ENCODE measurements at regions not wholly inside any gene's neighbourhood (a gene's known extent, or its start where the extent isn't known, plus 50 kb on each side); places are given as distances from the start of the nearest gene placed in this dataset.
A peak's percentile ranks its signal among the peaks of the same experiment; 100 is the strongest.
"Not testable (repeated sequence)": the region's sequence is repeated elsewhere in the genome, so short reads cannot be mapped to it uniquely, and the experiment has no call there.

DNA sequence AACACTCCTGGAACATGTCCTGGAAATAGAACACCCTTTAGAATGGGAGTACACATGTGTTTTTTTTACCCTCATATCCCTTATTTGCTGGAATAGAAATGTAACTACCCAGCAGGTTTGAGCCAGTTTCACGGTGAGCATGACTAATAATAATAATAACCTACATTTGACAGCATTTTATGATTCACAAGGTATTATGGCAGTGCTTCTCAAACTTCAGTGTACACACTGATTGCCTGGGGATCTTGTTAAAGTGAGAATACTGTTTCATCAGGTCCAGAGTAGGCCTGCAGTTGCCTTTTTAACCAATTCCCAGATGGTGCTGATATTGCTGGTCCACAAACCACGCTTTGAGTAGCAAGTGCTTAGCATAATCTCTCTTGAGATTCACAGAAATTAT lies 63.9 kb downstream of the NFKBIZ start:
- DNase-seq, result no peak

GRCh38 chr3:101917761-101918160 lies 68.4 kb downstream of the NFKBIZ start:
- not testable (repeated sequence) for DNase-seq

DNA sequence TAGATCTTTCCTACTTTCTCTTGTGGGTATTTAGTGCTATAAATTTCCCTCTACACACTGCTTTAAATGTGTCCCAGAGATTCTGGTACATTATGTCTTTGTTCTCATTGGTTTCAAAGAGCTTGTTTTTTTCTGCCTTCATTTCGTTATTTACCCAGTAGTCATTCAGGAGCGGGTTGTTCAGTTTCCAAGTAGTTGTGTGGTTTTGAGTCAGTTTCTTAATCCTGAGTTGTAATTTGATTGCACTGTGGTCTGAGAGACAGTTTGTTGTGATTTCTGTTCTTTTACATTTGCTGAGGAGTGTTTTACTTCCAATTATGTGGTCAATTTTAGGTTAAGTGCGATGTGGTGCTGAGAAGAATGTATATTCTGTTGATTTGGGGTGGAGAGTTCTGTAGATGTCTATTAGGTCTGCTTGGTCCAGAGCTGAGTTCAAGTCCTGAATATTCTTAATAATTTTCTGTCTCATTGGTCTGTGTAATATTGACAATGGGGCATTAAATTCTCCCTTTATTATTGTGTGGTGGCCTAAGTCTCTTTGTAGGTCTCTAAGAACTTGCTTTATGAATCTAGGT lies 72.9 kb downstream of the NFKBIZ start:
- not testable (repeated sequence) for DNase-seq

DNA sequence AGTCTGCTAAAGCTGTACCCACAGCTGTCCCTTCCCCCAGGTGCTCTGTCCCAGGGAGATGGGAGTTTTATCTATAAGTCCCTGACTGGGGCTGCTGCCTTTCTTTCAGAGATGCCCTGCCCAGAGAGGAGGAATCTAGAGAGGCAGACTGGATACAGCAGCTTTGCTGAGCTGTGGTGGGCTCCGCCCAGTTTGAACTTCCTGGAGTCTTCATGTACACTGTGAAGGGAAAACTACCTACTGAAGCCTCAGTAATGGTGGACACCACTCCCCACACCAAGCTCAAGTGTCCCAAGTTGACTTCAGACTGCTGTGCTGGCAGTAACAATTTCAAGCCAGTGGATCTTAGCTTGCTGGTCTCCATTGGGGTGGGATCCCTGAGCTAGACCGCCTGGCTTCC lies 75.3 kb downstream of the NFKBIZ start:
- not testable (repeated sequence) for DNase-seq

- DNase-seq, result not testable (repeated sequence)
Measured at GRCh38 chr3:101925124-101925523, 75.8 kb downstream of the NFKBIZ start.

GRCh38 chr3:101925564-101925963 lies 76.2 kb downstream of the NFKBIZ start:
- DNase-seq, result no peak

DNA sequence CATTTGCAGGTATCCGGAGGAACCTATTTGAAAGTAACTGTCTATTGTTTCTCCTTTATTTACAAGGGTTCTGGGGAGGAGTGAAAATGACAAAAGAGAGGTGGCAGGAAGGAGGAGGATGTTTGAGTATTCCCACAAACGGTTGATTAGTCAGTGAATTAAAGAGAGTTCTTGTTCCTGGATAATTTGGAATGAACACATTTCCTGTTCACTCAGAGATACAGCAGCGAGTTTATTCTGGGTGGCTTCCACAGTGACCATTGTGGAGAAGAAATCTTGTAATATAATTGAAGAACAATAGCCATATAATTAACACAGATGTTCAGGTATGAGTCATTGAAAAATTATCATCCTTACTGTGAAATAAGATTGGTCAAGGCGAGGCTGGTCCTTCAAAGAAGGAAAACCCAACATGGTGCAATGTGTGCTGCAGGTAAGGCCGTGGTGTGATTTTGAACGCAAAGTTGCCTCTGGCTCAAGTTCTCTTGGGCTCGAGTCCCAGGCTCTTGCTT lies 77.3 kb downstream of the NFKBIZ start:
- DNase-seq, result no peak

DNA sequence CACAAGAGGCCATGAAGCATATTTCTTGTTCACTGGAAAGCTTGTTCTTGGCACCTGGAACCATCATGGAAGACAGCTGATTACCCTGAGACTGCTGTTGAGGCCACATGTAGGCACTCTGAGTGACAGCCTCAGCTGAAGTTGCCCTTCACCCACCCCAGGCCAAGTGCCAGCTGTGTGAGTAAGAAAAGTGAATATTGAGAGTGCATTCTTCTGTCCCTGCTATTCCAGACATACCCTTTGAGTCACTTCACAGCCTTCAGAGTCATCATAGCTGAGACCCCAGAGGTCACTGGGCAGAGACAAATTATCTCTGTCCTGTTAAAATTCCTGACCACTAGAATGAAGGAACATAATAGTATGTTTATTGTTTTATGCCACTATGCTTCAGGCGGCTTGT lies 79.6 kb downstream of the NFKBIZ start:
- no peak for DNase-seq

DNA sequence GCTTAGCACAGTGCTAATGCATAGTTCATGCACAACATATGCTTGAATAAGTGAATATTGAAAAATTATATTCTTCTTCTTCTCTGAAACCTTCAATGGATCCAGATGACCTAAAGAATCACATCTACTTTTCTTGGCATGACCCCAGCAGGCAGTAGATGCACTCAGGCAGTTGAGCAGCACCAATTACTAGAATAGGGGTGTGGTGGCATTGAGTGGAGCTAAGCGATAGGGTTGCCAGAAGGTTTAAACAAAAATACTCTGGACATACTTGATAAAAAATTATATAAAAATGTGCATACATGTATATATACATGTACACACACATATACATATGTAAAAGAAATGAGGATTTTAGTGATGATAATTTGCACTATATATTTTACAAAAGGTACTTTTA lies 81.8 kb downstream of the NFKBIZ start:
- DNase-seq, result no peak

DNA sequence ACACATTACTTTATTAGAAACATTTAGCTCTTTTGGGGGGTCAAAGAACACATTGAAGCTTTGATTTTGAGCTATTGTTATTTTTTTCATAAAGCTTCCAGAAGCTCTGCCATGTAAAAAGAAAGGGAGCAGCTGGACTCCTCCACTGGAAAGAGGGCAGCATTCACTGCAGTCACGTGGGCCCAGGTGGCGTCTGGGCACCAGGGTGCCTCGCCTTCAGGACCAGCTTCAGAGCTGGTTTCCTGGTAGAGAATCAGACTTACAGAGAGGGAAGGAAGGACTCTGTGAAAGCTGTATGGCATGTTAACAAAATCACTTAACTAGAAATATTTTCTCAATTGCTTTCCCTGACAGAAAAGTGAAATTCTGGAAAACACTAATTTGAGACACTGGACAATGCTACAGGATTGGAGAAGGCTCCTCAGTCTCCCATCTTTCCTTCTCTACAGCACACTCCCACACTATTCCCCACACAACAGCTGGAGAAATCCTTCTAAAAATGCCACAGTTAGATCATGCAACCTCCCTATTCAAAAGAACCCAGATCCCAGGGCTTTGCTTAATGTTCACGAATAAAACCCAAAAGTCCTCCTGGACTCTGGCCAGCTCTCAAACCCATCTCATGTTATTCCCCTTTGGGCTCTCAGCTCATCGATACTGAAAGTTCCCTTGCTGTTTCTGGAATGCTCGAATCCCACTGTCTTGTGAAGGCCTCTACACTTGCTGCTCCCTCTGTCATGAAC lies 83.2 kb downstream of the NFKBIZ start:
- DNase-seq, result no peak

GRCh38 chr3:101936419-101937356 lies 87.4 kb downstream of the NFKBIZ start:
- DNase-seq, result peak; percentile 99

DNA sequence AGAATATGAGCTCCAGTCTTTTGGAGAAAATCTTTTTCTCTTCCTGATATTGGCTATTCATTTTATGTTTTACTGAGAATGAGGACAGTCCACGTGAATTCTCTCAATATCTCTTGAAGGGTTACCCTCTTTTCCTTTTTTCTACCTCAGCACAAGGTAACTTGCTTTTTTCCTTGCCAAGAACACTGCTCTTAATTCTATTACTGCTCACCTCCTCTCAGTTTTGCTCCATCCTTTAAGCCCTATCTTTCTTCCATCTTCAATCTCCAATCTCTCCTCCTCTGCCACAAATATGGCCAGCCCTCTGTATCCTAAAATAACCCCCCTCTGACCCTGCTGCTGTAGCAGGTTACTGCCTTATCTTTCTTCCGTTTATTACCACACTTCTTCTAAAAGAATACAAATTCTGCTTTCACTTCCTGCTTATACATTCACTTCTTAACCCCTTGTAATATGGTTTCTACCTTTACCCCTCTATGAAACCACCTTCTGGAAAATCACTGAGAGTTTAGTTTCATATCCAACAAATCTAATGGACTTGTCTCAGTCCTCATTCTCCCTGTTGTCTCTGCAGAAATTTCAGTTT lies 89.0 kb downstream of the NFKBIZ start:
- DNase-seq, result peak; percentile 94

DNA sequence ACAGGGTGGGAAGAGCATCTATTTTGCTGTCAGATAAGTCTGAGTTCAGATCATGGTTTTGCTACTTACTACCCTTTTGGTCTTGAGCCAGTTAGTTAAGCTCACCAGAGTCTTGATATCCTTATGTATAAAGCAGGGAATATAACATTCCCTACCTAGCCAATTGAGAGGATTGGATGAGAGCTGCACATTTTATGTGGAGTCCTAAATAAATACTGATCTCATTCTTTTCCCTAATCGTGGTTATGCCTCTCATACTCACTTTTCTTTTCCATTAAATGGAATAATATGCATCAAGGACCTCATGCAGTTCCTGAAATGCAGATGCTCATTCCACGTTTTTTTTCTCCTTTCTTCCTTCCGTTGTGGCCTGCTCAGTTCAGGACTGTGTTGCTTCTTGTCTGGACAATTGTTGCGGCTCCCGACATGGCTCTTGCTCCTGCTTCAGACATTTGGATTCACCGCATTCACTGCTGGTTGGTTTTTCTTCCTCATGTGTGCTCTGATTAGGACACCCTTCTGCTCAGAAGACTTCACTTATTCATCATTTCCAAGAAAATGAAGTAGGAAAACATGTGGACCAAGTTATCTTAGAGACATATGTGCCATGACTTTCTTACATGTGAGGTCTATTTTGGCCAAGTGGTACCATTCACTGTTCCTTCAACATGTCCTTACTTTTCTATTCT lies 90.2 kb downstream of the NFKBIZ start:
- no peak for DNase-seq

DNA sequence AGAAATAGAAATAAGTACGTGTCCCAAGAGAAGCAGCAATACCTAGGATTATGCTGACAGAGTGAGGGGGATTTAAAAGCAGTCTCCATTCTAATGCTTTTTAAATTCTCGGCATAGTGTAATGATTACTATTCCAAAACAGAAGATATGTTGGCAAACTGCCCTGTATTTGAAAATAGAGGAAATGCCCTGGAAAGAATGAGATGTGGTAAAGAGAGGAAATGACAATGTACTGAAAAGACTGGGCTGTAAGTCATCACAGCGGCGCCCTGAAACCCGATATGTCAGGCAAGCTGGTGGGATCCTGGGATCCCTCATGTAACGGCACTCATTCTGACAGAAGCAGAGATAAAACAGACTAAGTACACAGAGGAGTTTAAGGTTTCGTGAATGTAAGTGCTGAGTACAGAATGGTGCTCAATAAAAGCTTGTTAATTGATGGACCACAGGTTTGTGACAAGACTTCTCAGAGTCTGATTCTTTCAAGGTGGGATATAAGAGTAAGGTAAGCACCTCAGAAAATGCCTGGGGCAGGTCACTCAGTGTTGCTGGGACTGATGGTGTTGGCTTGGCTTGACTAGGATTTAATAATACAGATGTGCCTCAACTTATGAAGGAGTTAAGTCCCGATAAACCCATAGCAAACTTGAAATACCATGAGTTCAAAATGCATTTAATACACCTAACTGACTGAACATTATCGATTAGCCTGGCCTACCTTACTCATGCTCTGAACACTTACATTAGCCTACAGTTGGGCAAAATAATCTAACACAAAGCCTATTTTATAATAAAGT lies 91.4 kb downstream of the NFKBIZ start:
- DNase-seq, result peak; percentile 45

DNA sequence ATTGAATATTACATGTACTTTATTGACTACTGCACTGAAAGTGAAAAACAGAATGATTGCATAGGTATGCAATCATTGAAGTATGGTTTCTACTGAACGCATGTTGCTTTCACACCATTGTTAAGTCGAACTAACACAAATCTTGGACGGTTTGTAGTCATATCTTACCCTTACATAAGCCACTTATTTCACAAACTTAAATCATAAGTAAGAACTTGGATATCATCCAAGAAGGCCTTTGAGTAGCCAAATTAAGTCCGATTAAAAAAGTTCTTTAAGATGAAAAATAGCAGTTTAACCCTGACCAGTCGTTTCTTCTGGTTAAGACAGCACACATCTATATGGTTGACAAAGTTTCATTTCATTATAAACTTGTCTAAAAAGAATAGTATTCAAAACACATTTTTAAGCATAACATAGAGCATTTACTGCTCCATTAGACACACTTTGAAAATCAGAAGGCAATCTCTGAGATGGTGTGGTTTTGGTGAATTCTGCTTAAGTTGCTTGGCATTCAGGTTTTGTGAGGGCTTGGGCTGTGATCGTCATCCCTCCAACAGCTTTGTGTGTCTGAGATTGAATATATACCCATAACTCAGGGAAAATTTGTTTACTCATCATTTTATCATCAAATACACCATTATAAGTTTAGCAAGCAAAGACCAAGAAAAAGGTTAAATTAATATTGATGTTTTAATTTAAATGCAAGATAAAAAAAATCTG lies 92.2 kb downstream of the NFKBIZ start:
- no peak for DNase-seq

- DNase-seq, result no peak
Measured at GRCh38 chr3:101942356-101942755, 93.0 kb downstream of the NFKBIZ start.

GRCh38 chr3:101943029-101943428 lies 93.7 kb downstream of the NFKBIZ start:
- no peak for DNase-seq

DNA sequence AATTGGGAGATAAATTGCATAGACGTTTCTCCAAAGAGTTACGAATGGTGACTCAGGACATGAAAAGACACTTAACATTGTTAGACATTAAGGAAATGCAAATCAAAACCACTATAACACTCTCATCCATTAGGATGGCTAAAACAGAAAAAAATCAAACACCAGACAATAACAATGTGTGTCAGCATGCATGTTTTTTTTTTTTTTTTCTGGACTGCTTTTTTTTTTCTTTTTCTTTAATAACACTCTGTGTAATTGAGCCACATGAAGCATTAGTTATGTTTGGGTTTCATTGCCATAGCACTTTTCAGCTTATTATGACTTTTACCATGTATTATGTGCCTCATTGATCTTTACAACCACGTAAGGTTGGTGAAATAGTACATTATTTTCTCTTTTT lies 95.0 kb downstream of the NFKBIZ start:
- DNase-seq, result no peak

DNA sequence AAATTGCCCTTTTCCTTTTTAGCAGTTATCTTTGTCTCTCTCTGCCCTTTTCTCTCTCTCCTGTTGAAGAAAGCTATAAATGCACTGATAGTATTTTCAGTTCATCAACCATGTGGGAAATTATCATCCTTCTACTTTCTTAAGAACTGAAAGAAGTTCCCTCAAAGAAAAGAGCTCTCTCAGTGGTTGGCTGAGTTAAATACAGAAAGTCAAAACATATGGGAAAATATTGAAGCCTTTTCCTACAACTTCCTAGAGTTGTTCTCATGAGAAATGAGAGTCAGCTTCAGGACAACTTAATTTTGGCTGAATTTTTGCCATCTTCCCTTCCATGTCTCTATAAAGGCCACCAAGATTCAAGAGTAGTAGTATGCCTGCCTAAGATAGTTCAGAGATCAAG lies 96.7 kb downstream of the NFKBIZ start:
- DNase-seq, result no peak

DNA sequence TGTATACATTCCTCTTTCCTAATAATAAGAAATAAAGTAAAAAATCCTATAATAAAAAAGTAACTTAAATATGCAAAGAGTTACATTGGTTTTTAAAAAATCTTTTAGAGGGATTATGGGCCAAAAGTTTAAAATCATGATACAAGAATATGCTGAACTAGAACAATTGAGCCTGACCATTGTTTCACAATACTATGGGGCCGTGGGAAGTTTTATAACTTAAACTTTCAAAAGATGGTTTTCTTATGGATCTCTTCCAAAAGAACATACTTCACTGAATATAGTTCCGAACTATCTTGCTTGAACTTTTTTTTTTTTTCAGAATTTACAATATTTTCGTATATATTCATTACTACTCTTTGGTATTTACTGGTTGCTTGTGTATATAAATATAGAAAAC lies 97.6 kb downstream of the NFKBIZ start:
- no peak for DNase-seq

DNA sequence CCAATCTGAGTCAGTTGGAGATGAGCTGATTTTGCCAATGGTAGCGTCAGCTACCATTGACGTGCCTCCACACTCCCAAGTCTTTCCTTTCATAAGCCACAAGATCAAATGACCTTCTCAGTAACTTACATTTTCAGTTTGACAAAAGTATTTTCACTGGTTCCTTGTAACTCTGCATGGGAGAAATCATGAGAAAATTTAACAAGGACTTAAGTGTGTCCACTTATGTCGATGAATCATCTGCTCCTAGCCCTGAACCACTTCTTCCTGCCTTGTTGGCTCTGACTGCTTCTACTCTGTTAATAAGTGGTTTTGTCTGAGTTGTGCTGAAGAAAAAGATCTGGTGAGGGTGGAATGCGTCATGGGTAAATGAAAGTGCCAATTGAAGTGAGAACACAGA lies 101.2 kb downstream of the NFKBIZ start:
- DNase-seq, result no peak

Data from SIG-M5 (cell line).